ENCODE measurements at regions not wholly inside any gene's neighbourhood (a gene's known extent, or its start where the extent isn't known, plus 50 kb on each side); places are given as distances from the start of the nearest gene placed in this dataset.

- TF ChIP-seq EP300 (IDR thresholded peaks at IDR 0.05), result no peak
- TF ChIP-seq CTCF (IDR thresholded peaks at IDR 0.05), result no peak
Observed at GRCh38 chr3:98969295-98969694, 67.8 kb upstream of the DCBLD2 start.

Measured in gastroesophageal sphincter (tissue), 3 donors.